Breast epithelium (tissue), 4 donors: ENCODE measurements at regions not wholly inside any gene's neighbourhood (a gene's known extent, or its start where the extent isn't known, plus 50 kb on each side); places are given as distances from the start of the nearest gene placed in this dataset.

ENCODE experiments used
- DNase-seq, 2 donors: peaks; one replicate each; pipeline ENCODE4 v3.0.0-alpha.2; 2019; ENCODE audit warnings: low spot score in 2 of 2
- H3K27ac ChIP-seq, 2 donors: fragments of 200-600 bp; sonication (generic) in 1 of 2; one replicate each; pipeline ENCODE4 v1.5.1; 2016 to 2019; ENCODE audit warnings: mild to moderate bottlenecking in 1 of 2
- H3K27me3 ChIP-seq, 2 donors: fragments of 200-600 bp; sonication (generic) in 1 of 2; one replicate each; pipeline versions ENCODE4 v1.5.1 to v1.6.0; 2017 to 2019; ENCODE audit warnings: control low read depth in 1 of 2, mild to moderate bottlenecking in 1 of 2
- H3K36me3 ChIP-seq: fragments of 200-600 bp; one replicate; pipeline ENCODE4 v1.5.1; 2019
- H3K4me1 ChIP-seq, 2 donors: fragments of 200-600 bp; sonication (generic); one replicate each; pipeline ENCODE4 v1.5.1; 2016 to 2019; ENCODE audit warnings: control low read depth in 1 of 2
- H3K4me3 ChIP-seq, 3 donors: fragments of 200-600 bp; sonication (generic); 1 replicate in 2 of 3; 2 replicates in 1 of 3; pipeline ENCODE4 v1.5.1; 2016 to 2019; ENCODE audit warnings: mild to moderate bottlenecking in 3 of 3, moderate library complexity in 2 of 3
- H3K9me3 ChIP-seq, 2 donors: fragments of 200-600 bp; sonication (generic) in 1 of 2; one replicate each; pipeline ENCODE4 v1.5.1; 2016 to 2019; ENCODE audit warnings: control low read depth in 1 of 2
- CTCF ChIP-seq, 3 donors: fragments of 450-650 bp; IDR thresholded peaks; one replicate each; pipeline ENCODE4 v1.5.1; 2016 to 2017; ENCODE audit warnings: antibody characterized with exemption in 3 of 3, mild to moderate bottlenecking in 3 of 3, moderate library complexity in 3 of 3
- POLR2A ChIP-seq: fragments of 450-650 bp; IDR thresholded peaks from one replicate; pipeline ENCODE4 v1.6.1; 2016; ENCODE audit warnings: antibody characterized with exemption, mild to moderate bottlenecking, moderate library complexity
- POLR2AphosphoS5 ChIP-seq, 3 donors: sonication (generic); formaldehyde crosslinking; IDR thresholded peaks; one replicate each; pipeline ENCODE4 v1.6.1; 2017; ENCODE audit warnings: antibody characterized with exemption in 3 of 3
- intact Hi-C: fragments of 100-400 bp; cut with DNase I; formaldehyde crosslinking; loops from one replicate; pipeline ENCODE4 v1.15.1; 2023; ENCODE audit warnings: low total_unique reads

- H3K36me3 ChIP-seq: no peaks in the 10 kb centered on the region
- no peaks in the 10 kb centered on the region for H3K9me3 ChIP-seq
- H3K27ac ChIP-seq: peak overlapping the region; percentile 50 to 80
- H3K27me3 ChIP-seq: no peaks in the 10 kb centered on the region
- H3K4me3 ChIP-seq: peak overlapping the region in 1 of 3 donors; percentile 12
- TF ChIP-seq POLR2A (no peak), CTCF (IDR thresholded peaks at IDR 0.05) (no peak), POLR2AphosphoS5 (IDR thresholded peaks at IDR 0.05) (no peak)
- intact Hi-C loops: no loop called here
- H3K4me1 ChIP-seq: no peaks in the 10 kb centered on the region
- no peak for DNase-seq
Measured at GRCh38 chr18:43876748-43877147, 599.5 kb upstream of the SYT4 start.

- Histone ChIP-seq H3K27ac (no peak overlapping the region), H3K27me3 (no peaks in the 10 kb centered on the region), H3K4me3 (no peak overlapping the region), H3K4me1 (no peaks in the 10 kb centered on the region), H3K9me3 (no peaks in the 10 kb centered on the region), H3K36me3 (no peaks in the 10 kb centered on the region)
- no peak for DNase-seq
- TF ChIP-seq POLR2AphosphoS5 (IDR thresholded peaks at IDR 0.05) (no peak), CTCF (IDR thresholded peaks at IDR 0.05) (no peak)
- intact Hi-C loops: no loop called here
Measured at GRCh38 chr18:43877616-43878321, 600.5 kb upstream of the SYT4 start.

DNA sequence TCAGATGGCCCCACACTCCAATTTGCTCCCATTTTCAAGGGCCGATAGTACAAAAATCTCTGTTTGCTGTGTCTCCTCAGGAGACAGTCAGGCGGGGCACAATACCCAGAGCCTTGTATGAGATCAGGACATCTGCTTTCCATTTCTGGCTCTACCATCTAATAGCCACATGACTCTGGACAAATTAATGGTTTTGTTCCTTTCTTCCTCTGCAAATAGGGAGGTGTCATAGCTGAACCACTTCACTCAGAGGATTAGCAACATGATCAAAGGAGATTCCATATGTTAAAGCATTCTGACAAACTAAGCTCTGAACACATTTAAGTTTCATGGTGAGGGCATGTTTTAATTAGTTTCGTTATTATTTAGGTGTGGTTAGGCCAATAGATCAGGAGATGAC is 602.1 kb upstream of the SYT4 start:
- Histone ChIP-seq H3K9me3 (no peaks in the 10 kb centered on the region), H3K27me3 (no peaks in the 10 kb centered on the region), H3K27ac (no peak overlapping the region), H3K4me3 (no peak overlapping the region), H3K4me1 (no peaks in the 10 kb centered on the region), H3K36me3 (no peaks in the 10 kb centered on the region)
- intact Hi-C loops: no loop called here
- no peak for DNase-seq
- TF ChIP-seq CTCF (IDR thresholded peaks at IDR 0.05) (no peak), POLR2AphosphoS5 (IDR thresholded peaks at IDR 0.05) (no peak), POLR2A (no peak)

DNA sequence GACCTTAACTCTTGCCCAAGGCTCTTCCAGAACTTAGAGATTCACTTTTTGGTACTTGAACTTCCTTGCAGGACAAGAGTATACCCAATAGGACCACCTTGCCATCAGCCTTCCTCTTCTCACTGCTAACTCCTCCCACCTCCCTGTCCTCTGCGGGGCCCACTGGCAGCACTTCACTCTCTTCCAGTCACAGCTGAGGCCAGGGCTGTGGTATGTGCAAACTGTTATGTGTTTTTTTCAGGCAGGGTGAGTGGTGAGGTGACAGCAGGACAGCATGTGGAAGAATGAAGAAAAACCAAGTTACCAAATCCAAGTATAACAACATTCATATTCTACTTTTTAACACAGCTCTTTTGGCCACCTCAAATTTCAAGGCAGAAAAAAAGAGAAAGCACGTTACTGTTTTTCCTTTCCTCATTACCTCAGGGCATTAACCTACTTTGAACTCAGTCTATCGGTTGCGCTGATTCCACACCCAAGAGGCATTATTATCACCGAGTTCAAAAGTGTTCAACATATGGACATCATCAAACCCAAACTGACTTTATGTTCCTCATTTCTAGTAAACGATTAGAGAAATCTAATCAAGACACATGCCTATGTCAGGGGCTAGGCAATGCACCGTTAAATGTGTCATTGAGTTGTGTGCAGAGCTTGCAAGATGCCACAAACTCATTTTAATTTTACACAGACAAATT is 605.2 kb upstream of the SYT4 start:
- Histone ChIP-seq H3K36me3 (no peaks in the 10 kb centered on the region), H3K27ac (peak overlapping the region in 1 of 2 donors; percentile 35), H3K27me3 (no peaks in the 10 kb centered on the region), H3K9me3 (no peaks in the 10 kb centered on the region), H3K4me1 (no peaks in the 10 kb centered on the region), H3K4me3 (no peak overlapping the region)
- no peak for TF ChIP-seq CTCF (IDR thresholded peaks at IDR 0.05)
- TF ChIP-seq POLR2AphosphoS5 (IDR thresholded peaks at IDR 0.05): no peak
- no peak for TF ChIP-seq POLR2A
- intact Hi-C loops: no loop called here
- DNase-seq: no peak

GRCh38 chr18:43883886-43884285 is 606.6 kb upstream of the SYT4 start:
- no peaks in the 10 kb centered on the region for H3K36me3 ChIP-seq
- H3K9me3 ChIP-seq: no peaks in the 10 kb centered on the region
- H3K27ac ChIP-seq: no peak overlapping the region
- no peaks in the 10 kb centered on the region for H3K27me3 ChIP-seq
- no peaks in the 10 kb centered on the region for H3K4me1 ChIP-seq
- TF ChIP-seq POLR2A (no peak), POLR2AphosphoS5 (IDR thresholded peaks at IDR 0.05) (no peak), CTCF (IDR thresholded peaks at IDR 0.05) (no peak)
- no peak overlapping the region for H3K4me3 ChIP-seq
- no peak for DNase-seq
- intact Hi-C loops: no loop called here
